ENCODE measurements at regions not wholly inside any gene's neighbourhood (a gene's known extent, or its start where the extent isn't known, plus 50 kb on each side); places are given as distances from the start of the nearest gene placed in this dataset.
"Not testable (repeated sequence)": the region's sequence is repeated elsewhere in the genome, so short reads cannot be mapped to it uniquely, and the experiment has no call there.

DNA sequence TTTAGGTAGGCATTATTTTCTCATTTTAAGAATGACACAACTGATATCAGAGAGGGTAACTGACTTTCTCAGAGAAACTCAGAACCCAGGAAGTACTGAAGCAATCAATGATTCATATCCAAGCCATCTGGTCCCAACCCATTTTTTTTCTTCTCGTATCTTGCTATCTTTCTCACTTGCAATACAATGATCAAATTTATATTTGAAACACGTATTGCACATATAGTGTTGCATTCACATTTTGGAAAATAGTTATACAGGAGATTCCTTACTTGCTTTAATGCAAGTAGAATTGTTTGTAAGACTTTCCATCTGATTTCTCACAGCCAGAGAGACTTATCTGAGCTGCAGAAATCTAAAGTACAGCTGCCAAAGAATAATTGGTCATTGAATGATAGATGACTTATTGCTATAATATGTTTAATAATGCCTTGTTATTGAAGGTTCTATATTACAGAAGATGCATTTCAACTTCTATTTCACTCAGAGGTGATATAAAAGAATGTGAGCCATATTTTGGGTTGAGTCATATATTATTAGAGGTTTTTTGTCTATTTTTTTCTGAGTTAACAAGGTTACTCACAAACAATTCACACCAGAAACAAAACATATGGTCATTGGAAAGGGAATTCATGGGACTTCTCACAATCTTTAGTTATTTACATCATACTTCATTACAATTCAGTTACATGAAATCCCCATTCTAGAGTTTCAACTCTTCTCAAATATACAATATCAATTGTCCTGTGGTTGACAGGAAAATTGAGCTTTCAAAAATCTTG lies 337.5 kb upstream of the CITED2 start:
- FAIRE-seq: no peak

DNA sequence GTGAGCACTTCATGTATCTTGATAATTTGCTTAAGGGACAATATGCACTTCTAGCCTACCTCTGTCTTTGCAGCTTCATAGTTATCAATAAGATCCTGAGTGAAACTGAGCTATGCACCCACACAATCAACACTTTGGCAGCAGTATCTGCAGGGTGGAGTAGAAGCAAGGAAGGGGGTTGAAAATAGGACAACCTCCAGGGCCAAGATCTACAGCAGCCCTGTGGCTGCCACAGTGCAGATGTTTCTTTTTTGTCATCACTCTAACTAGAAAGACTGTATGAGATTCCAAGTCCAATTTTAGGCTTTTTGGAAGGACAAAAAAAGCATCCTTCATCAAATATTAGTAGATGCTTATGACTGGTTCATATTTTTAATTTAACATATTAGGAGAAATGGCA lies 336.1 kb upstream of the CITED2 start:
- no peak for FAIRE-seq

DNA sequence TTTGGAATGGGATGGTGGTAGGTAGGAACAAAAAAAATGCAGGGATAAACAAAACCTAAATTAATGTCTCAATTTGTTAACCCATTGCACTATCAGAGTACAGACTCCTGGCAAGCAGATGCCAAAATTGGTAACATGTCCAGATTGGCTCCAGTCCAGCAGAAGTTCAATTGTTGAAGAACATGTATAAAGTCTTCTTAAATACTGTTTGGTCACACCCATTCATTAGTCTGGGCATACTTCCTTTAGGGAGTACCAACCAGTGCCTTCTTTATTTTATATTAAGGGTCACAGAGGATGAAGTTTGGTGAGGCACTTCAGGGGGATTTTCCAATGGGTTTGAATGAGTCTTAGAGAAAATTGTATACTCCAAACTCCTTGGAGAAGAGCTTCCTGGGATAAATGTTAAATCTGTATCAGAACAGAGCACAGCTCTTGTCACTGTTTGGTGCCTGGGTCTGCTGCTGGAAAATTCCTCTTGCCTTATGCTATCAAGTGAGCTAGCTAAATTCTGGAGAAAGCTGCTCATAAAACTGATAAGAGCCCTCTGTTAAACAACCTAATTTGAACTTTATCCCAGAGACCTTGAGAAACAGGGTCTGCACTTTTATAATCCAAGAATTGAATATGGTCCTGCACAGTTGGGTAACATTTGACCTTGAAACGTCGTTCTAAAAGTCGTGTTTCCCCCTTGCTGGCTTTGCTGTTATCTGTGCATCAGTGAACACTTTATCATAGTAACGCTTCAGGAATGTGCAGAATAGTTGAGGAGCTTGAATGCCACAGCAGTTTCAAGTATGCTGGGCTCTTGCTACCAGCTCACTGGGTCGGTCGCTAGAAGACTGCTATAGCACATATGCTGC lies 334.1 kb upstream of the CITED2 start:
- FAIRE-seq: no peak

DNA sequence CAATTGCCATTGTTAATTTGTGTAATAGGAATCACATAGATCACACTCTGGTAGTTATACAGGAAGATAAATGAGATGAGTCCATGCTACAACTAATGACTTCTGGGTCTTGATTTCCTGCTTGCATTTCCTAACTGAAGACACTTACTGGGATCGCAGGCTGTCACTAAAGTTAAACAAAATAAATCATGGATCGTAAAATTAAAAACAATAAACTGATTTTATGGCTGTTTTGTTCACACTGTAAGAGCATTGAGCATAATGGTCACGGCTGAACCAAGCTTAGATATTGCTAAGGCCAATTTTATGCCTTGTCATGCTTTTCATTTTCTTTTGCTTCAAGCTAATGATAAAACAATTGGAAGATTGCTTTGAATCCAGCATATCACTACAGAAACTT lies 332.5 kb upstream of the CITED2 start:
- FAIRE-seq: peak; percentile 70

DNA sequence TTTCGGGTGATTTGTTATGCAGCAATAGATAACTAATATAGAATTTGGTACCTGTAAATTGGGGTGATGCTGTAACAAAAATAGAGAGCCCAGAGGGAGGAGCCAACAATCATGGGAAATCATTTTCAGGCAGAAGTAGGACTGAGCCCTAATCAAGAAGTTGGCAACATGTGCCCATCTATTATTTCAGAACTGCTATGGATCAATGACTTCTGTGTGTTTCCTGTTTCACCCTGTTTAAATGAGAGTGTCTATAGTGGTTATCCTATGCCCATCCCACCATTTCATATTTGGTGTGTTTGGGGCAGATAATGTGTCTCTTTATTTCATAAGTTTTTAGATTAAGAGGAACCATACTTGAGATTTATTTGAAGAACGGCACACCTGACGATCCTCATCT lies 330.8 kb upstream of the CITED2 start:
- no peak for FAIRE-seq

DNA sequence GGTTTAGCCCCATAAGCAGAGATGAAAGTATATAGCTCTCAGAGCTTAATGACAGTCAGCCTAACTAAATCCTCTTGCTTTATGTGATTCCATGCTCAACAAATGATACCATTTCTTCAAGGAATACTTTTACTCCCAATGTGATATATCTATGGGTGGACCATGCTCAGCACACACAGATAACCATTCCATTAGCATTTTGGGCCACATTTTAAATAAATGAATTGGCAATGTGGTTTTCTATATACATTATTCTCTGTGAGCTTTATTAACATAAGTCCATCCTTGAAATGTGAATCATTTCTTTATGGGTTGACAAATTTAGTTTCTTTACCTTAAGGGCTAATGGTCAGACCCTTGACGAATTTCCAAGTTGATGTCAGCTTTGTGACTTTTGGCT lies 329.3 kb upstream of the CITED2 start:
- no peak for FAIRE-seq

- no peak for FAIRE-seq
Observed at GRCh38 chr6:139702706-139703105, 328.3 kb upstream of the CITED2 start.

GRCh38 chr6:139701695-139702094 lies 327.2 kb upstream of the CITED2 start:
- FAIRE-seq: no peak

- FAIRE-seq: no peak
Observed at GRCh38 chr6:139701003-139701402, 326.6 kb upstream of the CITED2 start.

DNA sequence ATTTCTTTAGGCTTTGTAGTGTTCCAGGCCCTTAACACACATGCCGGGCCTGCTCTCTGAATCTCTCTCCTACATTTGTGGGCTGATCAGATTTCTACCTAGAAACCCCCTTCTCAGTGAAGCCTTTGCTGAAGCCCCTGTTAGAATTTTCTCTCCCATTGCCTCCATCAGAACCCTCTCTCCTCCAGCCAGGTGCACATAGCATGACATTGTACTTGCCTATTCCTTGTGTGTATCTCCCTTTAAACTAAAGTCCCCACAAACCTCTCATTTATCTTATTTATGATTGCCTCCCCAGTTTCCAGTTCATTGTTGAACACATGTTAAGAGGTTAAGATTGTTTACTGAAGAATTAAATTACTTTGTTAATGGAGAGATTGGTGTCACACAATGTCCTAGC lies 325.5 kb upstream of the CITED2 start:
- FAIRE-seq: no peak

GRCh38 chr6:139699335-139699734 lies 324.9 kb upstream of the CITED2 start:
- FAIRE-seq: no peak

GRCh38 chr6:139698526-139699176 lies 324.2 kb upstream of the CITED2 start:
- FAIRE-seq: peak; percentile 71

GRCh38 chr6:139697856-139698255 lies 323.4 kb upstream of the CITED2 start:
- FAIRE-seq: not testable (repeated sequence)

GRCh38 chr6:139696991-139697390 lies 322.5 kb upstream of the CITED2 start:
- not testable (repeated sequence) for FAIRE-seq

DNA sequence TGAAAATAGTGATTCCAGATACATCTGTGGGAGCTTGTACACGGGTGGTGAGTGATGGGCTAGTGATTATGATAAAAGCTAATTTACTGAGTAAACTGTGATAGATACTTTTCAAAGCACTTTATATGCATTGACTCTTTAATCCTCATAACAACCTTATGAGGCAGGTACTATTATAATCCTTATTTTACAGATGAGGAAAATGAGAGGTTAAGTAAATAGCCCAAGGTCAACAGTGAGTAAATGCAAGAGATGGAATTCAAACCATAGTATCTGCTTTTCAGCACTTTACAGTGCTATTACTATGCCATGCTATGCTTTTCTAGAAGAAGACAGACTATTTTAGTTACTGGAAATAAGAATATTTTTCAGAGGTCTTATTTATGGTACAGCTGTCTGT lies 320.9 kb upstream of the CITED2 start:
- no peak for FAIRE-seq

- no peak for FAIRE-seq
Observed at GRCh38 chr6:139693735-139694134, 319.3 kb upstream of the CITED2 start.

DNA sequence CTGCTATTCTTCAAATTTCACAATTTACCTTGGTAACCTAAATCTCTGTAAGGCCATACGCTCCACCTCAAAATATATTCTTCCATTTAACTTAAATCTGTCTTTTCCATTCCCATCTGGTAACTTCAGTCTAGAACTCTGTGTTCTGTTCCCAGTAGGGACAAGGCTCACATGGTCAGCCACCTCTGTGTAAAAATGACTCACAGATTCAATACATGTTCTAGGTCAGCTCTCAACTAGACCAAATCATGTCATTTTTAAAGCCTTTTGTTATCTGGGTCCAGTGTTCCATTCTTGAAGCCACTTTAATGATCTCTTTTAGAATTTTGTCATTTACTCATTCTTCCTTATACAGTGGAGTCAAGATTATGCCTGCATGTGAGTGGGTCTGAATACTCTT lies 315.6 kb upstream of the CITED2 start:
- FAIRE-seq: no peak

DNA sequence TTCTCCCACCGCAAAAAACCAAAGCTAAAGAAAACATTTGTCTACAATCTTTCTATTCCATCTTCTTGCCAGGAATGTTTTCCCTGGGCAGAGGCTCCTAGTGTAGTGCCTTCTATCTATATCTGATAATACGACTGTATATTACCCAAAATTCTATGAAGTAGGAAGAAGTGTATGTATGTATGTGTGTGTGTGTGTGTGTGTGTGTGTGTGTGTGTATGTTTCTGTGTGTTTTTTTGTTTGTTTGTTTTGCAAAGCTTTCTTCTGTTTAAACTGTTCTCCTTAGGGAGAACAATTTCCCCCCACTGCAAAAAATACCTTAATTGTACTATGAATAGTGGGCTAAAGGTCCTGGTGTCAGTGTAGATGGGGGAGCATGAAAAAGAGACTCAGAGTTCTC lies 312.6 kb upstream of the CITED2 start:
- FAIRE-seq: no peak

- no peak for FAIRE-seq
Observed at GRCh38 chr6:139686308-139686707, 311.9 kb upstream of the CITED2 start.

GRCh38 chr6:139685009-139685408 lies 310.6 kb upstream of the CITED2 start:
- FAIRE-seq: no peak

DNA sequence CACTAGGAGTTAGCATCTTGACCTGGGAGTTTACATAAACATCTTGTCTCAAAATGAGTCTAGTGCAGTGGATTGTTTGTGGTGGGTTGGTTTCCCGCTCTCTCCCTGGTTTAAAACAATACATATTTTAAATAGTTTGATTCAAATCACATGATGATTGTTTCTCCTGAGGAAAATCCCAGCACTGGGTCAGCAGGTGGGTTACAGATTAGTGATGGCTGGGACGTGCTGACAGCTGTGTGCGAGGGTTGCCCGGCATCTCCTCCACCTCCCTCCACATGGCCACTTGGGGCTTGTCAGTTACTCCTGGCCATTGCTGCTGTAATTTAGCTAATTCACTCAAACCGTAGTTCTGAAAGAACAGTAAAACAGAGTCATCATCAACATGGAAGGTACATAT lies 306.4 kb upstream of the CITED2 start:
- no peak for FAIRE-seq

- FAIRE-seq: peak; percentile 23
Observed at GRCh38 chr6:139679516-139680179, 305.2 kb upstream of the CITED2 start.

- no peak for FAIRE-seq
Observed at GRCh38 chr6:139676718-139677117, 302.3 kb upstream of the CITED2 start.
